GM21360 (cell line): ENCODE measurements at regions not wholly inside any gene's neighbourhood (a gene's known extent, or its start where the extent isn't known, plus 50 kb on each side); places are given as distances from the start of the nearest gene placed in this dataset.

Experiments
- ATAC-seq: cut with Tn5 transposase; IDR thresholded peaks from one replicate; pipeline ENCODE4 v1.9.1; 2021; ENCODE audit warnings: mild to moderate bottlenecking, moderate library complexity; ENCODE audit not compliant: unreplicated experiment

- ATAC-seq = no peak
These were observed 498.4 kb upstream of the LRRN3 start for GRCh38 chr7:110592557-110592956.

- ATAC-seq = no peak
These were observed 497.6 kb upstream of the LRRN3 start for GRCh38 chr7:110593355-110593754.

- no peak for ATAC-seq
These were observed 495.2 kb upstream of the LRRN3 start for GRCh38 chr7:110595694-110596093.

- no peak for ATAC-seq
These were observed 490.0 kb upstream of the LRRN3 start for GRCh38 chr7:110600956-110601355.

- no peak for ATAC-seq
These were observed 489.2 kb upstream of the LRRN3 start for GRCh38 chr7:110601710-110602109.

- no peak for ATAC-seq
These were observed 486.7 kb upstream of the LRRN3 start for GRCh38 chr7:110604206-110604605.

GRCh38 chr7:110604885-110605284, 486.0 kb upstream of the LRRN3 start:
- ATAC-seq = no peak

GRCh38 chr7:110607050-110607857, 483.7 kb upstream of the LRRN3 start:
- no peak for ATAC-seq

GRCh38 chr7:110609336-110609735, 481.6 kb upstream of the LRRN3 start:
- ATAC-seq = no peak

- ATAC-seq = no peak
These were observed 478.2 kb upstream of the LRRN3 start for GRCh38 chr7:110612680-110613079.
